ENCODE measurements at regions not wholly inside any gene's neighbourhood (a gene's known extent, or its start where the extent isn't known, plus 50 kb on each side); places are given as distances from the start of the nearest gene placed in this dataset.
"Not testable (repeated sequence)": the region's sequence is repeated elsewhere in the genome, so short reads cannot be mapped to it uniquely, and the experiment has no call there.

DNA sequence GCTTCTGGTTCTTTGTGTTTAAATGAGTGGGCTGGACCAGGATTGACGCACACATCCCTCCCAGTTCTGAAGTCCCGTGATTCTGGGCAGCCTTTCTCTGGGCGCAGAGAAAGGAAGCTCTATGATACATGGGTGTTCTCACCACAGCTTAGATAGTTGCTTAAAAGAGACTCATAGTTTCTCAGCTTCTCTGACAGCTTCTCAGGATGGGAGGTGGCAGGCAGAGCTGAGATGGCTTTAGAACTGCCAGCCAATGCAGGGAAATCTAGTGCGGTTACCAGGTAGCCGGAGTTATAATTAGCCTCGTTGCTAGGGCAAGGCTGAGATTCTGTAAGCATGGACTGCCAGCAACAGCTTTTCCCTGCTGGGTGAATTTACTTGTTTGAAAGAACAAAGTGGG lies 111.8 kb upstream of the SEC22B start:
- intact Hi-C loops (cut with DNase I); DNase-seq (ENCODE audit: low spot score): not testable (repeated sequence)

DNA sequence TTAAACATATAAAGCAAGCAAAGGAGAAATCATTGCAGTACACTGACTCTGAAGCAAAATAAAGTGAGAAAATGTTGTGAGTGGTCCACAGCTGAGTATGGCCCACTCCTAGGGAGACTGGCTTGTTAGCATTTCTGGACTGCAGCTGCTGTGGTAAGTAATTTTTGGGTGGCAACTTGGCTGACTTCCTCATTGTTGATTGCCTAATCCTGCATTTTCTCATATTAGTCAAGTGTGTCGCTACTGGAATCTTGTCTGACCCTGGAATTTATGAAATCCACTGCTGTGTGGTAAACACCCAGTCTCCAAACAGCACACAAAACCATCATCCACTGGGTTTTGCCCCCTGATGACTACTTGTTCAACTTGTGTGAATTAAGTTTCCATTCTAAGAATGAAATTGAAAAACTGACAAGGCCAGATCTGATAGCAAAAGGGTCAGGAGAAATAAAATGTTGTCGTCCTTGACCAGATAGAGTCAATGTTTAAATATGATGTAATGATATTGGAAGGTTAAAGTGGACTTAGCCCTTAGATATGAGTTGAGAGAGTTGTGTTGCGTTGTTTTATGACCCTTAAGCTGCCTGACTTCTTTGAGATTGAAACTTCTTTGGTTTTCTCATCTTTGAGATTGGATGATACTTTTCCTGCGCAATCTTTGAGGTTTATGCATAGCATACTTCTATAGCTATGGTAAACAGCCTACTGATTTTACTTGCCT lies 106.6 kb upstream of the SEC22B start:
- DNase-seq (ENCODE audit: low spot score); intact Hi-C loops (cut with DNase I): not testable (repeated sequence)

DNA sequence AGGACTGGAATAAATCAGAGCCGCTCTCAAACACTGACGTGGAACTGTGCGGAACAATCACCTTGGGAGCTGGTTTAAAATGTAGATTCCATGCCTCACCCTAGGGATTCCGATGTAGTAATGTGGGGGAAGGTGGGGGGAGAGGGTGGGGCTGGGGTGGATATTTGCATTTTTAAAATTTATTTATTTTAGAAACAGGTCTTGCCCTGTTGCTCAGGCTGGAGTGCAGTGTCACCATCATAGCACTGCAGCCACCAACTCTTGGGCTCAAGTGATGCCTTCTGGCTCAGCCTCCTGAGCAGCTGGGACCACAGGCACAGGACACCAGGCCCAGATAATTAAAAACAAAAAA lies 101.9 kb upstream of the SEC22B start:
- intact Hi-C loops (cut with DNase I) = not testable (repeated sequence)

DNA sequence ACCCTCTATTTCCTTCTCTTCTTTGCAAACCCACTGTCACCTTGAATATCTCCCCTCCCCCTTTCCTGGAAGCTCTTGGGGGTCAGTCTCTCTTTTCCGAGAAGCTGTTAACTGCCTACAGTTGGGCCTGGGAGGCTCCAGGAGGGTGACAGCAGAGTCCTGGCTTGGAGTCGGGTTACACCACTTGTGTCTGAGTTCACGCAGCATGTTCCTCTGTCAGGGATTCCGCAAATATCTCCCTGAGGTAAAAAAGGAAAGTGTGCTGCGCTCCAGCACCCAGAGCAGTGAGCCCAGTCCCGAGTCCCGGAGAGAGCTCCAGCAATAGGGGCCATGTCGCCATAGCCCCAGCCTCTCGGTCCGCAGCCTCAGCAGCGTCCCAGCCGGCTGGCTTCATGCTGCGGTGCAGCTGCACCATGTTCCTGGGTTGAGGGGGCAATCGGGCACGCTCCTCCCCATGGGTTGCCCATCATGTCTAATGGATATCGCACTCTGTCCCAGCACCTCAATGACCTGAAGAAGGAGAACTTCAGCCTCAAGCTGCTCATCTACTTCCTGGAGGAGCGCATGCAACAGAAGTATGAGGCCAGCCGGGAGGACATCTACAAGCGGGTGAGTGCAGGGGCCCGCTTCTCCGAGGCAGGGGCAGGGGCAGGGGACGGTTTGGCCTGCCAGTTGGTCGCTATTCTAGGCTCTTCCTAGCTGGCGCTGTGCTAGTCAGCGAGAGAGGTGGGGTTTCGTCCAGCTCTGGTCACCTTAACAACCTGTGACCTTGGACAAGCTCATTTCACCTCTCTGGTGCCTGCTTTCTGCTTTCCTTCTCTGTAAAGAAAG lies 101.3 kb upstream of the SEC22B start:
- DNase-seq (ENCODE audit: low spot score); intact Hi-C loops (cut with DNase I): not testable (repeated sequence)

More for the DNA sequence above, 101.9 kb upstream of the SEC22B start:
- not testable (repeated sequence) for DNase-seq (ENCODE audit: low spot score)

DNA sequence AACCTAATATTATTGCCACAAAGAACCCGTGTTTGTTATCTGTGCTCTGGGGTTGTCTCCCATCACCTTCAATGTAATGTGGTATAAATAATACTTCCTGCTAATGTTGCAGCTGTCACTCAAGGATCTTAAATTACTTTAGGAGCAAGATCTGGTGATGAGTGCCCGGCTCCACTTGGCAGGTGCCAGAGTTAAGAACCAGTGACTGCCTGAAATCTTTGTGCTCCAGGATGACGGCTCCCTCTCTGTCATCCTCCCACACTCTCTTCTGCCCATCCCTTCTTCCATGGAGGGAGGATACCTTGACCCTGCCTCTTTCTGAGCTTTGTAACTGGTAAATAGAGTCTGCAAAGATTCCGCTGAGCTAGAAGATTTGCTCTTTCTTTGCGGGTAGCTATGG lies 100.4 kb upstream of the SEC22B start:
- intact Hi-C loops (cut with DNase I); DNase-seq (ENCODE audit: low spot score): not testable (repeated sequence)

DNA sequence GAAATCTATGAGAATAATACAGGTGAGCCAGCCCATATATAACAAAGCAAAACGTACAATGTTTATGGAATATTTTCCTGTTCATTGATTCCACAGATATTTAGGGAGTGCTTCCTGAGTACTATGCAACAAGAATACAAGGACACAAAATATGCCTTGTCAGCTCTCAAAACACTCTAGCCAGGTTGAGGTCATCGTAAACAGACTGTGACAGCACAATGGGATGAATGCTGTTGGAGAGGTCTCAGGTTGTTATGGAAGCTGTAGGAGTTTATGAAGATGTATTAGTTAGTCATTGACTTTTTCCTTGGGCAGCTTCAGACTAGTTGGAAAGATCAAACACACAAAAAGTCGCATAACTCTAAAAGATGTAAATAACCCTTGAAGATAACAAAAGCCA lies 98.1 kb upstream of the SEC22B start:
- DNase-seq (ENCODE audit: low spot score); intact Hi-C loops (cut with DNase I): not testable (repeated sequence)

DNA sequence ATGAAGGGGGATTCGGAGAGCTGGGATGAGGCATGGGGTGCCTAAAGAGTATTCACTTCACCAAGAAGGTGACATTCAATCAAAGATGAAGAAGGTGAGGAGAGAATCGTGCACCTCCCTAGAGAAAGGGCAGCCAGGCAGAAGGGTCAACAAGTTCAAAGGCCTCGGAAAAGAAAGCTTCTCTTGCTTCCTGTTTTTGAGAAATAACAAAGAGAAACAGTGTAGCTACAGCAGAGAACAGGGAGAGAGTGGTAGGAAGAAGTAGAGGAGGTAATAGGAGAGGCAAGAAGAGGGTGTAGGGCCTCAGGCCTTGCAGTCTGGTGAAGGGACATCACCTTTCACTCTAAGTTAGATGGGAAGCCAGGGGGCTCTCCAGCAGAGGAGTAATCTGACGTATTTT lies 97.0 kb upstream of the SEC22B start:
- intact Hi-C loops (cut with DNase I) = not testable (repeated sequence)

DNA sequence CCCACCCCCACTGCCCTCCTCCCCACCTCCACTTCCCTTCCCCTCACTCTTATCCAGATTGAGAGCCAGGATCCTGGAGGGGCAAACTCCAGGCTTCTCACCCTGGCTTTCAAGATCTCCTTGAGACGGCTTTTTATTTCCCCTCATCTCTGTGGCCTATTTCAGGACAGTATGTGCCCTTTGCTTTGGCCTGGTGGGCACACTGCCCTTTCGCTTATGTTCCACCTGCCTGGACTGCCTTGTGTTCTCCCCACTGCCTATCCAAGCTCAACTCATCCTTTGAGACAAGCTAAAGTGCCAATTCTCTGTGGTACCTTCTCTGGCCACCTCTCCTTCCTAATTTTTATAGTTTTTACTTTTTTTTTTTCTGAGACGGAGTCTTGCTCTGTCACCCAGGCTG lies 95.9 kb upstream of the SEC22B start:
- intact Hi-C loops (cut with DNase I) = not testable (repeated sequence)

More for the DNA sequence above, 97.0 kb upstream of the SEC22B start:
- DNase-seq (ENCODE audit: low spot score) = not testable (repeated sequence)

DNA sequence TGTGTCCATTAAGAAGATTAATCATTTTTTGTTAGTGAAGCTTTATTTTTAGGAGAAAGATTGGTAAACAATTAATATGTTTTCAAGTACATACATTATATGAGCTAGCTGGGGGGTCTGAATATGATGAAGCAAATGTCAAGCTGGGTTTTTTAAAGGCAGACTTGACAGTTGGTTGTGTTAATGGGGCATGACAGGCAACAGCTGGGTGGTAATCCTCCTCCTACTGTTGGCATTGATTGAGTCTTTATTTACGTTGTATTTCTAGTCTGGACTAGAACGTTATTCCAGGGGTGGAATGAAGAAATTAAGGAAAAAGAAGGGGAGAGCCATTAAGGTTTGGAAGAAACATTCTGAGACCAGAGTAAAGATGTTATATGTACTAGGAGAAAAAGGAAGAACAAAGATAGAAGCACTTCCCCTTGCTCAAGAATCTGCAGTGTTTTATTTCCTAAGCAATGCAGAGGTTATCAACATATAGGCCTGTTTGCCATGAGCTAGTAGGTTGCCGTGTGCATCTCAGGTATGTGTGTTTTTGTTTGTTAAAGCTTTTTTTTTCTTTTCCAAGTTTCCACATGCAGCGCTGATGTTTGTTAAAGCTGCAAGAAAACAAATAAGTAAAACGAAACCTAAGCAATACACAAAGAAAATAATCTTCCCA lies 95.4 kb upstream of the SEC22B start:
- DNase-seq (ENCODE audit: low spot score); intact Hi-C loops (cut with DNase I): not testable (repeated sequence)

More for the DNA sequence above, 95.9 kb upstream of the SEC22B start:
- DNase-seq (ENCODE audit: low spot score) = not testable (repeated sequence)

DNA sequence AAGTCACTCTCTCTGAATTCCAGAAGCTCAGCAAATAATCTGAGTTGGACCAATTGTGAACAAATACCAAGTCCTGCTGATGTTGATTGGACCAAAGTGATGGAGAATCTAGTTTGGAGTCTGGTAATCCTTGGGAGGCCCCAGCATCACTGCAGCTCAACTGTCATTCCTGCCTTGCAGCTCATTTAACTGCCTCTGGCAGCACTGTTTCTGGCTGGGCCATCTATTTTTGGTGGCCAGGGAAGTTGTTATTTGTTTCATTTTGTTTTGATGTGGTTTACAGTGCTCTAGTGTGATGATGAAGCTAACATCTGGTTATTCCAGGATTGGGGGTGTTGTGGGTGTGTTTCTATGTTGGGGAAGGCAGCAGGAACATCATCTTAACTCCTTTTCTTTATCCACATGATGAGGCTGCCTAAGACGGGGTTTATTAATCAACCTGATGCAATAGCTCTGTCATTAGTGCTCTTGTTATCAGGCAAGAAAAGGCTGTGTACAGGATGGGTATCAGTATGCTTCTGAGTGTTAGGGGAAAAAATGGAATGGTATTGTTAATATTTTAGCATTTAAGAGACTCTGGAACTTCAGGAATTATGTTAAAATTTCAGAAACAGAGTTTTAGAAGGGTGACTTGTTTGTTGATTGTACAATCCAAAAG lies 91.7 kb upstream of the SEC22B start:
- intact Hi-C loops (cut with DNase I); DNase-seq (ENCODE audit: low spot score): not testable (repeated sequence)

DNA sequence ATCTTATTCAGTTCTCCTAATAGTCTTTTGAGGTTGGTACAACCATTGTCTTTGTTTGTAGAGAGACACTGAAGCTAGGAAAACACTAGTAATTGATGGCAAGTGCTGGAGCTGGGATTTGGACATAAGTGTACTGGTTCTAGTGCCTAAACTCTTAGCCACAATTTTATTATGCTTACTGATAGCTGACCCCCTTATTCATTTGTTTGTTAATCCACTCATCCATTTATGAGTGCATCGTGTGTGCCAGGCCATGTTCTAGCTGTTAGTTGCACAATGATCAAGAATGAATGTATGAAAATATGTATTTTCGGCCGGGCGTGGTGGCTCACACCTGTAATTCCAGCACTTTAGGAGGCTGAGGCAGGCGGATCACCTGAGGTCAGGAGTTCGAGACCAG lies 88.2 kb upstream of the SEC22B start:
- intact Hi-C loops (cut with DNase I) = not testable (repeated sequence)

DNA sequence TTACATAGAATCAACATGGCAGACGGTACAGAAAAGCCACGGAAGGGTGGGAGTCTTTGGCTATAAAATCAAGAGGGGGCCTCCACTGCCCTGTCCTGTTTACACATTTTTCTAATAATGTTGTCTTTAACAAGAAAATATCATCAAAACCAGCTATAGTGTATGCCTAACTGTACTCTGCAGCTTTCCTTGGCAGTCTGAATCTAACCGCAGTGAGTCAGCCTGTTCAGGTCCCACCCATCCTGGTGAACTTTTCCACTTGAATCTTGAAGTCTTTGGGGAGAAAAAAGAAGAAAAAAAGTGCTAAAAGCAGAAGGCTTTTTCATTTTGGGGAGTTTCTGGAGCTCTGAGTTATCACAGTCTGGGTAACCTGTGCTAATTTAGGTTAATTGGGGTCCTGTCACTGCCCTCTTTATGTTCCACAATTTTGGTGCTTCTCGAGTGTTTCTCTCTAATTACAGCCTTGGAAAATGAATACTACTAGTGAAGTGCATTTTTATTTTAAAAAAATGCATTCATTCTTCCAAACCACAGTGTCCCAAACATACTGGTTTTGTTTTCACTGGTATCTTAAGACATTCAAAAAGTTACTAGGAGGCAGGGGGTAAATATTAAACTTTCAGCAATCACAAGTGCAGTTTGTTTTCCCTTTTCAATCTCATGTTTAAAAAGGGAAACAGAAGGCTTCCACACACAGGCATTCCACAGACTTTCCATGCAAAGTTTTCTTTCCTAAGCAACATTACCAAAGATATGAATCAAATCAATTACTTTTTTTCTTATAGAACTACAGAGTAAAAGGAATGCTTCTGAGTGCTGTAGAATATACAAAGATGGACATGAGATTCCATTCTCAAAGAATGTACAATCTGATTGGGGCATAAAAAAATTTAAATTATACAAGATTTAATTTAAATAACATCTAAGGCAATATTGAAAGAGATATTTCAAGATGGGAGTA lies 86.8 kb upstream of the SEC22B start:
- intact Hi-C loops (cut with DNase I); DNase-seq (ENCODE audit: low spot score): not testable (repeated sequence)

More for the DNA sequence above, 88.2 kb upstream of the SEC22B start:
- DNase-seq (ENCODE audit: low spot score) = not testable (repeated sequence)

DNA sequence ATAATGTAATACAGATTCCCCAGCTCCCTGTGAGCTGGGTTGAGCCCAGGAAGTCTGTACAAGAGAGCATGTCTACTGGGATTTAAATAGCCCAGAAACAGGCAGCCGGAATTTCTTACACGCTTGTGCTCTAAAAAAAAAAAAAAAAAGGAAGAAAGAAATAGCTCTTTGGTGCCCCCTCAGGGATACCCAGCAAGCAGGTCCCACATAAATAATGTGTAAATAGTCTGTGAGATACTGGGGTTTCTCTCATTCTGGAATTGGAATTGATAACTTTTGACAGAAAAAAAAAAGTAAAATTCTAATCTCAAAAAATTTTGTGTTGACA lies 81.4 kb upstream of the SEC22B start:
- intact Hi-C loops (cut with DNase I); DNase-seq (ENCODE audit: low spot score): not testable (repeated sequence)

DNA sequence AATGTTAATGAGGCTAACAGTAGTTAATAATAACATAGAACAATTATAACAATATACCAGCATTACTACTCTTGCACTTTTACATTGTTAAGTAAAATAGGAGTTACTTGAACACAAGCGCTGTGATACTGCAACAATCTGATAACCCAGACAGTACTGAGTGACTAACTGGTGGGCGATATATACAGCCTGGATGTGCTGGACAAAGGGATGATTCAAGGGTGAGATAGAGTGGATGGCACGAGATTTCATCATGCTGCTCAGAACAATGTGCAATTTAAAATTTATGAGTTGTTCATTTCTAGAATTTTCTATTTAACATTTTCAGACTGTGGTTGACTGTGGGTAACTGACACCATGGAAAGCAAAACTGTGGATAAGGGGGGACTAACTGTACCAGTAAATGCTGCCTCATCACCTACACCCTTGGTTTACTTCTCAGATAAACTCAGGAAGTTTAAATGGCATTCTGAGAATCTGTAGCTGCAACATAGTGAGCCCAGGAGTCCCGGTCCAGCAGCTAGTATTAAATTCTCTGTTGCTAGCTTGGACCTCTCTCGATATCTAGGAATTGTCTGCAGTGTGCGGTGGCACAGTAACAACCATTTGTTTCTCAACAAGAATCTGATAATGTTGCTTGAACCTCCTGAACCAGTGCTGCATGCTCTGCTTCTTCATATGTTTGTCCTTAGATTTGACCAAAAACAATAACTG lies 80.9 kb upstream of the SEC22B start:
- intact Hi-C loops (cut with DNase I); DNase-seq (ENCODE audit: low spot score): not testable (repeated sequence)

DNA sequence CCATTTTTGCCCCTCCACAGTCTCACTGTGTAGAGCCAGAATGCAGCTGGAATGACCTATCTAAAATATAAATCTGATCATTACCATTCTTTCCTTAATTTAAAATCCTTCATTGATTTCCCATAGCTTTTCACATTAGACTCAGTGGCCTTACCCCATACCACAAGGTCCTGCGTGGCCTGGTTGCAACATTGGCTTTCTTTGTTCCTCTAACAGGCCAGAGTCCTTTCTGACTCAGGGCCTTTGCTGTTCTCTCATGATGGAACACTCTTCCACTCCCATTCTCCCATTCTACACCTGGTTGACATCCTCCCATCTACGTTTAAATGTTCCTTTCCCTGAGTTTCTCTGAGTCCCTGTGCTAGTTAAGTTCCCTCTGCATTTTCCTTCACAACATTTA lies 74.4 kb upstream of the SEC22B start:
- DNase-seq (ENCODE audit: low spot score); intact Hi-C loops (cut with DNase I): not testable (repeated sequence)

DNA sequence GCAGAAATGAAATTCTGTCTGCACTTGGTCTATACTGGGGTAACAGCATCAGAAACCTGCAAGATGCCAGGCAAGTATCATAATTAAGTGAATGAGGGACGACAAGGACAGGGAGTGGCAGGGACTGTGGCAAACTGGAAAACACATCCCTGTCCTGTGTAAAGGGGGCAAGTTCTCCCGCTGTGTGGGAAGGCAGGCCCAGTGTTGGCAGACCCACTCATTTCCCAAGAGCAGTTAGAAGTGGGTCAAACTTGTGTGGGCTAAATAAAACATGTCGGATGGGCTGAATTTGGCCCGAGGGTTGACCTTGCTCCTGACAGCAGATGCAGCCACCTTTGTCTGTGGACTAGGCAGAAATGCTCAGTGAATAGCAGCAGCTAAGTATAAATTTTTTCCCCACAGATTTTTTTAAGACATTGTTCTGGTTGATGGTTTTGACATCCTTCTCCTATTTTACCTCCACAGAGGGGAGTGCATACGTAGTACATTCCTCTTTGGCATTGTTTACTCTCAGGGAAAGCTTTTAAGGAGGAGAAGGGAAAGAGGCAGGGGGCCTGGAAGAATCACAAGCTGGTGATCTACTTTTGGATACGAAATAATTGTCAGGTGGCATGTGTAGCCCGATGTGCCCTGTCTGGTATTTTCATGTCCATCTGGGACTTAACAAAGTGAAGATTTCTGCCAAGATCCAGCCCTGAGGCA lies 72.6 kb upstream of the SEC22B start:
- intact Hi-C loops (cut with DNase I); DNase-seq (ENCODE audit: low spot score): not testable (repeated sequence)

DNA sequence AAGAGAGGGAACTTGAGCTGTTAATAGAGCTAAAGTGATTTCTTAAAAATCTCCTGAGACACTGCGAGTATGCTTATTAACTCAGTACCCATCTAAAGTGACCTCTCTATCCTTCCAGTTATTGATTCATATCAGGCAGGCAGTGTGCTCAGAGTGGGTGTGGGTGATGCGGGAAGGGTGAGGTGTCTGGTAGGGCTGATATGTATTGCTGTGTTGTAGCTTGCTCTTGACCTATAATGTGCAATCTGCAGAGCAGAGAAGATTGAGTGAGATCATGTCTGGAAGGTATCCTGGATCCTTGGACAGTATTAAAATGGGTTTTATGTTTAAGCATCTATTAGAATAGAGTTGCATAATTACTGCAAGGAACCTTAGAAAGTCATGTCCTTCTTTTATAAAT lies 71.9 kb upstream of the SEC22B start:
- intact Hi-C loops (cut with DNase I); DNase-seq (ENCODE audit: low spot score): not testable (repeated sequence)

Data from posterior vena cava (tissue), 2 donors.